ENCODE measurements at regions not wholly inside any gene's neighbourhood (a gene's known extent, or its start where the extent isn't known, plus 50 kb on each side); places are given as distances from the start of the nearest gene placed in this dataset.

GRCh38 chr13:40490086-40490758 lies 176.2 kb downstream of the FOXO1 start:
- ATAC-seq (no peak), DNase-seq (ENCODE audit: low spot score) (no peak)
- no peaks in the 10 kb centered on the region for H3K9me3 Mint-ChIP-seq
- no peaks in the 10 kb centered on the region for H3K36me3 Mint-ChIP-seq
- ChIA-PET CTCF (interaction anchor here (0.9 to 1.1 kb wide), 2 partner anchors 145 to 548 kb away, joined by 3 read pairs; no protein-coding TSS in a partner anchor), POLR2A (no interaction called here)
- H3K4me3 Mint-ChIP-seq: no peak overlapping the region
- peaks cover 38% of the 10 kb centered on the region for H3K4me1 Mint-ChIP-seq
- H3K27ac Mint-ChIP-seq: no peak overlapping the region
- no peaks in the 10 kb centered on the region for H3K27me3 Mint-ChIP-seq (ENCODE audit: low read depth)
- TF ChIP-seq, protein P1, sequence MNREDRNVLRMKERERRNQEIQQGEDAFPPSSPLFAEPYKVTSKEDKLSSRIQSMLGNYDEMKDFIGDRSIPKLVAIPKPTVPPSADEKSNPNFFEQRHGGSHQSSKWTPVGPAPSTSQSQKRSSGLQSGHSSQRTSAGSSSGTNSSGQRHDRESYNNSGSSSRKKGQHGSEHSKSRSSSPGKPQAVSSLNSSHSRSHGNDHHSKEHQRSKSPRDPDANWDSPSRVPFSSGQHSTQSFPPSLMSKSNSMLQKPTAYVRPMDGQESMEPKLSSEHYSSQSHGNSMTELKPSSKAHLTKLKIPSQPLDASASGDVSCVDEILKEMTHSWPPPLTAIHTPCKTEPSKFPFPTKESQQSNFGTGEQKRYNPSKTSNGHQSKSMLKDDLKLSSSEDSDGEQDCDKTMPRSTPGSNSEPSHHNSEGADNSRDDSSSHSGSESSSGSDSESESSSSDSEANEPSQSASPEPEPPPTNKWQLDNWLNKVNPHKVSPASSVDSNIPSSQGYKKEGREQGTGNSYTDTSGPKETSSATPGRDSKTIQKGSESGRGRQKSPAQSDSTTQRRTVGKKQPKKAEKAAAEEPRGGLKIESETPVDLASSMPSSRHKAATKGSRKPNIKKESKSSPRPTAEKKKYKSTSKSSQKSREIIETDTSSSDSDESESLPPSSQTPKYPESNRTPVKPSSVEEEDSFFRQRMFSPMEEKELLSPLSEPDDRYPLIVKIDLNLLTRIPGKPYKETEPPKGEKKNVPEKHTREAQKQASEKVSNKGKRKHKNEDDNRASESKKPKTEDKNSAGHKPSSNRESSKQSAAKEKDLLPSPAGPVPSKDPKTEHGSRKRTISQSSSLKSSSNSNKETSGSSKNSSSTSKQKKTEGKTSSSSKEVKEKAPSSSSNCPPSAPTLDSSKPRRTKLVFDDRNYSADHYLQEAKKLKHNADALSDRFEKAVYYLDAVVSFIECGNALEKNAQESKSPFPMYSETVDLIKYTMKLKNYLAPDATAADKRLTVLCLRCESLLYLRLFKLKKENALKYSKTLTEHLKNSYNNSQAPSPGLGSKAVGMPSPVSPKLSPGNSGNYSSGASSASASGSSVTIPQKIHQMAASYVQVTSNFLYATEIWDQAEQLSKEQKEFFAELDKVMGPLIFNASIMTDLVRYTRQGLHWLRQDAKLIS (CRISPR knock-in tag; IDR thresholded peaks at IDR 0.05; ENCODE audit: borderline replicate concordance): no peak
- TF ChIP-seq MAX (CRISPR knock-in tag; IDR thresholded peaks at IDR 0.05): no peak
- no peak for TF ChIP-seq NR3C1 (CRISPR knock-in tag; conservative IDR thresholded peaks at IDR 0.05; ENCODE audit: low read depth)
- no peak for TF ChIP-seq OVOL2 (CRISPR knock-in tag; IDR thresholded peaks at IDR 0.05; ENCODE audit: borderline replicate concordance)
- TF ChIP-seq E2F5 (CRISPR knock-in tag; IDR thresholded peaks at IDR 0.05): no peak
- TF ChIP-seq SP1 (CRISPR knock-in tag; conservative IDR thresholded peaks at IDR 0.05): no peak
- TF ChIP-seq, protein P2, sequence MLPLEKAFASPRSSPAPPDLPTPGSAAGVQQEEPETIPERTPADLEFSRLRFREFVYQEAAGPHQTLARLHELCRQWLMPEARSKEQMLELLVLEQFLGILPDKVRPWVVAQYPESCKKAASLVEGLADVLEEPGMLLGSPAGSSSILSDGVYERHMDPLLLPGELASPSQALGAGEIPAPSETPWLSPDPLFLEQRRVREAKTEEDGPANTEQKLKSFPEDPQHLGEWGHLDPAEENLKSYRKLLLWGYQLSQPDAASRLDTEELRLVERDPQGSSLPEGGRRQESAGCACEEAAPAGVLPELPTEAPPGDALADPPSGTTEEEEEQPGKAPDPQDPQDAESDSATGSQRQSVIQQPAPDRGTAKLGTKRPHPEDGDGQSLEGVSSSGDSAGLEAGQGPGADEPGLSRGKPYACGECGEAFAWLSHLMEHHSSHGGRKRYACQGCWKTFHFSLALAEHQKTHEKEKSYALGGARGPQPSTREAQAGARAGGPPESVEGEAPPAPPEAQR (CRISPR knock-in tag; IDR thresholded peaks at IDR 0.05): no peak
- no peak for TF ChIP-seq GRHL2 (CRISPR knock-in tag; IDR thresholded peaks at IDR 0.05; ENCODE audit: insufficient replicate concordance, severe bottlenecking)
- TF ChIP-seq CREM (CRISPR knock-in tag; IDR thresholded peaks at IDR 0.05): no peak
- TF ChIP-seq ZNF532 (CRISPR knock-in tag; IDR thresholded peaks at IDR 0.05; ENCODE audit: borderline replicate concordance): no peak
- no peak for TF ChIP-seq NFE2L1 (CRISPR knock-in tag; IDR thresholded peaks at IDR 0.05)
- no peak for TF ChIP-seq JUN (CRISPR knock-in tag; IDR thresholded peaks at IDR 0.05)
- no peak for TF ChIP-seq FOXP1 (CRISPR knock-in tag; IDR thresholded peaks at IDR 0.05; ENCODE audit: borderline replicate concordance)
- no peak for TF ChIP-seq SOX15 (CRISPR knock-in tag; IDR thresholded peaks at IDR 0.05)
- TF ChIP-seq, protein P3, sequence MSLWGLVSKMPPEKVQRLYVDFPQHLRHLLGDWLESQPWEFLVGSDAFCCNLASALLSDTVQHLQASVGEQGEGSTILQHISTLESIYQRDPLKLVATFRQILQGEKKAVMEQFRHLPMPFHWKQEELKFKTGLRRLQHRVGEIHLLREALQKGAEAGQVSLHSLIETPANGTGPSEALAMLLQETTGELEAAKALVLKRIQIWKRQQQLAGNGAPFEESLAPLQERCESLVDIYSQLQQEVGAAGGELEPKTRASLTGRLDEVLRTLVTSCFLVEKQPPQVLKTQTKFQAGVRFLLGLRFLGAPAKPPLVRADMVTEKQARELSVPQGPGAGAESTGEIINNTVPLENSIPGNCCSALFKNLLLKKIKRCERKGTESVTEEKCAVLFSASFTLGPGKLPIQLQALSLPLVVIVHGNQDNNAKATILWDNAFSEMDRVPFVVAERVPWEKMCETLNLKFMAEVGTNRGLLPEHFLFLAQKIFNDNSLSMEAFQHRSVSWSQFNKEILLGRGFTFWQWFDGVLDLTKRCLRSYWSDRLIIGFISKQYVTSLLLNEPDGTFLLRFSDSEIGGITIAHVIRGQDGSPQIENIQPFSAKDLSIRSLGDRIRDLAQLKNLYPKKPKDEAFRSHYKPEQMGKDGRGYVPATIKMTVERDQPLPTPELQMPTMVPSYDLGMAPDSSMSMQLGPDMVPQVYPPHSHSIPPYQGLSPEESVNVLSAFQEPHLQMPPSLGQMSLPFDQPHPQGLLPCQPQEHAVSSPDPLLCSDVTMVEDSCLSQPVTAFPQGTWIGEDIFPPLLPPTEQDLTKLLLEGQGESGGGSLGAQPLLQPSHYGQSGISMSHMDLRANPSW (CRISPR knock-in tag; conservative IDR thresholded peaks at IDR 0.05; ENCODE audit: low read depth): no peak
- no peak for TF ChIP-seq AR (CRISPR knock-in tag; IDR thresholded peaks at IDR 0.05)
- no peak for TF ChIP-seq CREB1 (CRISPR knock-in tag; IDR thresholded peaks at IDR 0.05)
